Central memory CD8-positive, alpha-beta T cell (primary cell): ENCODE measurements at regions not wholly inside any gene's neighbourhood (a gene's known extent, or its start where the extent isn't known, plus 50 kb on each side); places are given as distances from the start of the nearest gene placed in this dataset.
"Not testable (repeated sequence)": the region's sequence is repeated elsewhere in the genome, so short reads cannot be mapped to it uniquely, and the experiment has no call there.

Experiments
- ATAC-seq: fragments of 150-1000 bp; cut with Tn5 transposase; replicated peaks from 2 replicates; pipeline ENCODE4 v1.10.0; 2022; ENCODE audit warnings: mild to moderate bottlenecking, moderate FRiP score, moderate number of reproducible peaks; ENCODE audit not compliant: poor library complexity, severe bottlenecking; ENCODE audit errors: extremely low read depth
- DNase-seq, 2 donors: peaks; one replicate each; pipeline ENCODE4 v3.0.0; 2021; ENCODE audit warnings: low spot score in 2 of 2
- H3K27ac Mint-ChIP-seq: one replicate; pipeline ENCODE4 v1.8.0; 2022; ENCODE audit warnings: low read depth, mild to moderate bottlenecking, moderate library complexity, mixed read lengths
- H3K27me3 Mint-ChIP-seq: one replicate; pipeline ENCODE4 v1.8.0; 2022; ENCODE audit warnings: mixed read lengths
- H3K36me3 Mint-ChIP-seq: one replicate; pipeline ENCODE4 v1.8.0; 2022; ENCODE audit warnings: mild to moderate bottlenecking, moderate library complexity, mixed read lengths; ENCODE audit not compliant: insufficient read depth
- H3K4me1 Mint-ChIP-seq: one replicate; pipeline ENCODE4 v1.8.0; 2022; ENCODE audit warnings: mixed read lengths
- H3K4me3 Mint-ChIP-seq: one replicate; pipeline ENCODE4 v1.8.0; 2022; ENCODE audit warnings: mild to moderate bottlenecking, moderate library complexity, mixed read lengths
- H3K9me3 Mint-ChIP-seq: one replicate; pipeline ENCODE4 v1.8.0; 2022; ENCODE audit warnings: mixed read lengths

DNA sequence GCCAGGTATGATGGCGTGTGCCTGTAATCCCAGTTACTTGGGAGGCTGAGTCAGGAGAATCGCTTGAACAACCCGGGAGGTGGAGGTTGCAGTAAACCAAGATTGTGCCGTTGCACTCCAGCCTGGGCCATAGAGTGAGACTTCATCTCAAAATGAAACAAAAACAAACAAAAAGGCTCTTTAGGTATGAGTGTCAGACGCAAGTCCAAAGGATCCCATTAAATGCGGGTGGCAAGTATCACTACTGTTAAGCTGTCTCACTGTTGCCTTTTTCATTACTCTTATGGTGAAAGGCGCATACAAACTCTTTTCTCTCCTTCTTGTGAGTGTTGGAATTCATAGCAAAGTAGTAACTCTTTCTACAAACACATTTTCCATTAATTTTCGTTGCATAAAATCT, 688.5 kb upstream of the CHD1 start:
- no peak overlapping the region for H3K4me3 Mint-ChIP-seq
- DNase-seq (no peak), ATAC-seq (no peak)
- H3K9me3 Mint-ChIP-seq = peaks cover 14% of the 10 kb centered on the region
- H3K27ac Mint-ChIP-seq = no peak overlapping the region
- H3K4me1 Mint-ChIP-seq = no peaks in the 10 kb centered on the region
- no peaks in the 10 kb centered on the region for H3K36me3 Mint-ChIP-seq
- H3K27me3 Mint-ChIP-seq = no peaks in the 10 kb centered on the region

DNA sequence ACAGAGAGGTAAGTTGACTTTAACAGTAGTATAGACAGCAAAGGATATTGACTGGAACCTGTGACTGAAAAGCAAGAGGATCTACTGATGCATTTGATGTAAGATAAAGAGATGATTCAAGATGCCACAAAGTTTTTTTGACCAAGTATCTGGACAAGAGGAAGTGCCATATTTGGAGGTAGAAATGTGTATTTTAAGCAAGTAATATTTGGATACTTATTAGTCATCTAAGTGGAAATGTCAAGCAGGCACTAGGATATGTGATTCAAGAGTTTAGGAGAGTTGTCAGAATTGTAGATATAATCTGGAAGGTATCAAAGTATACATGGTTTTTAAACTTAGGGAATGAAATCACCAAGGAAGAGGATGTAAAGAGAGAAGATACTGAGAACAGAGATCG, 686.1 kb upstream of the CHD1 start:
- ATAC-seq (no peak), DNase-seq (no peak)
- Mint-ChIP-seq H3K27ac (no peak overlapping the region), H3K4me3 (no peak overlapping the region), H3K36me3 (no peaks in the 10 kb centered on the region), H3K4me1 (no peaks in the 10 kb centered on the region), H3K27me3 (no peaks in the 10 kb centered on the region), H3K9me3 (peaks cover 14% of the 10 kb centered on the region)

DNA sequence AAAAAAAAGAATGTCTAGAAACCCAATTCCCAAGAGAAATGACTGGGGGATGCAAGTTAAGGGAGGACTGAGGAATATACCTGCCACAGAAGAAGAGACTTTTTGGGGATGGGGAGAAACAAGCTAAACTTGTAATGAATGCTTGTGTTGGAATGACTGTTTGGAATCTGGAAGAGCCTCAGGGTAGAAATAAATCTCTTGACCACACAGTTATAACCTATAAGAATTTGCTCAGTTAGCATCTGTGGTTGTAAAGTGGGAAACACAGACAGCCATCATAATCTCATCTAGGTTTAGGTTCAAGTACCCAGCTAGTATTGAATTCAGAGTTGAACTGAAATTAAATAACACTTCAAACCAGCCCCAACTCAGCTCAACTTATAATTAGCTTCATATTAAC, 678.3 kb upstream of the CHD1 start:
- no peaks in the 10 kb centered on the region for H3K27me3 Mint-ChIP-seq
- no peak for DNase-seq
- no peak overlapping the region for H3K27ac Mint-ChIP-seq

DNA sequence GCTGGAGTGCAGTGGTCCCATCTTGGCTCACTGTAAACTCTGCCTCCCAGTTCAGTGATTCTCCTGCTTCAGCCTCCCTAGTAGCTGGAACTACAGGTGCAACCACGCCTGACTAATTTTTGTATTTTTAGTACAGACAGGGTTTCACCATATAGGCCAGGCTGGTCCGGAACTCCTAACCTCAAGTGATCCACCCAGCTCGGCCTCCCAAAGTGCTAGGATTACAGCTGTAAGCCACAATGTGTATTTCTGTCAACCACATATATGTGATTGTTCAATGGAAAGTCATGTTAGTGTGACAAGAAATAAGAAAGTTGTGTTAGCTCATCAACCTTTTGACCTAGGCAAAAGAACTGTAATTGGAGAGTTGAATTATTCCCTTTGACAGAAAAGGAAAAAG, 677.1 kb upstream of the CHD1 start:
- H3K4me3 Mint-ChIP-seq = no peak overlapping the region
- H3K4me1 Mint-ChIP-seq = no peaks in the 10 kb centered on the region
- DNase-seq (no peak), ATAC-seq (no peak)
- H3K27ac Mint-ChIP-seq = no peak overlapping the region
- H3K27me3 Mint-ChIP-seq = no peaks in the 10 kb centered on the region
- H3K9me3 Mint-ChIP-seq = peaks cover 13% of the 10 kb centered on the region
- H3K36me3 Mint-ChIP-seq = no peaks in the 10 kb centered on the region

More for the DNA sequence above, 678.3 kb upstream of the CHD1 start:
- no peak overlapping the region for H3K4me3 Mint-ChIP-seq
- H3K9me3 Mint-ChIP-seq = peaks cover 6% of the 10 kb centered on the region
- H3K4me1 Mint-ChIP-seq = no peaks in the 10 kb centered on the region
- H3K36me3 Mint-ChIP-seq = no peaks in the 10 kb centered on the region
- no peak for ATAC-seq

DNA sequence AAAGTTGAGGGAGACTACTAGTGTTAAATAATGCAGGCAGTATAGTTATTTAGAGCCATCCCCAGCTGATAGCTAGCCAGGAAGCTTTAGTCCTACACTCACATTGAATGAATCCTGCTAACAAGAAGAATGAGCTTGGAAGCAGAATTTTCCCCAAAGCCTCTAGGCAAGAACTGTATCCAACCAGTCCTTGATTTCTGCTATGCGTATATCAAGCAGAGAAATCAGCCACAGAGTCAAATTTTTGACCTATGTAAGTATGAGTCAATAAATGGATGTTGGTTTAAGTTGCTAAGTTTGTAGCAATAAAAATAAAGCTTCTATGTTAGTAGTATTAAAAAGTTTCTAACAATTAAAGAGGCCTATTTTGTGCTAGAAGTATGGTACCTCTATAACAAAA, 672.1 kb upstream of the CHD1 start:
- Mint-ChIP-seq H3K27me3 (no peaks in the 10 kb centered on the region), H3K4me1 (no peaks in the 10 kb centered on the region), H3K9me3 (peaks cover 13% of the 10 kb centered on the region), H3K27ac (no peak overlapping the region), H3K4me3 (no peak overlapping the region), H3K36me3 (peaks cover 2% of the 10 kb centered on the region)
- DNase-seq (no peak), ATAC-seq (no peak)

DNA sequence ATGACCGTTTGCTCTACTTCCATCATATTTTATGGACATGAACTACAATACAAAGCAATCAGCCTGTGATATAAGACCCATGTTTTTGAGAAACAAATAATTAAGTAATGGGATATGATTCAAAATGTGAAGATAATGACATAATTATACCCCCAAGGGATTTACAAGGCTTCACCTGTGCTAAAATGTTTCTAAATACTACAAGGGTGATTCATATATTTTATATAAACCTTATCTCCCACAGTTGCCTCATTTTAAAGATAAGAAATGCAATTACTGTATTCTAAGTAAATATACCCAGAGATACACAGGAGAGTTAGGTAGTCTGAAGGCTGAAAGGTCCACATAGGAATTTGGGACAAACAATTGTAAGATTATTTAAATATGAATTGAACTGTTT, 662.0 kb upstream of the CHD1 start:
- DNase-seq (no peak), ATAC-seq (no peak)
- Mint-ChIP-seq H3K9me3 (peaks cover 15% of the 10 kb centered on the region), H3K4me3 (no peak overlapping the region), H3K27ac (no peak overlapping the region), H3K27me3 (no peaks in the 10 kb centered on the region), H3K4me1 (no peaks in the 10 kb centered on the region), H3K36me3 (no peaks in the 10 kb centered on the region)

DNA sequence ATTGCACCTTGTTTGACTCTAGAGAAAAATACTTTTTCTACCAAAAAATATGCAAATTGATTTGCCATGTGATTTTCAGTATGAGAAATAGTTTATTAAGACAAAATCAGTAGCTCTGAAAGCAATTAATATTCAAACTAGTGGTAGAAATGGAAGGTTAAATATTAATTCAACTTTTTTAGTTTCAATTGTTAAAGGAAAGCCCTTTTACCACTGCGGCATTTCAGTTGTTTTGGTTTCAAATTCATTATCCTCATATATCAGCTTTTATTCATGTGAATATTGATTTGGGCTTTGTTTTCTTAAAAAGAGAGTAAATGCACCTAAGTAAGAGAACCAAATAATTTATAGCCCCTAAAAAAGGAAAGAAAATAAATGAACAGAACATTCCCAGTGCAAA, 660.6 kb upstream of the CHD1 start:
- Mint-ChIP-seq H3K9me3 (peaks cover 9% of the 10 kb centered on the region), H3K4me3 (no peak overlapping the region), H3K27me3 (no peaks in the 10 kb centered on the region), H3K36me3 (no peaks in the 10 kb centered on the region), H3K4me1 (no peaks in the 10 kb centered on the region), H3K27ac (no peak overlapping the region)
- no peak for DNase-seq
- ATAC-seq = no peak

DNA sequence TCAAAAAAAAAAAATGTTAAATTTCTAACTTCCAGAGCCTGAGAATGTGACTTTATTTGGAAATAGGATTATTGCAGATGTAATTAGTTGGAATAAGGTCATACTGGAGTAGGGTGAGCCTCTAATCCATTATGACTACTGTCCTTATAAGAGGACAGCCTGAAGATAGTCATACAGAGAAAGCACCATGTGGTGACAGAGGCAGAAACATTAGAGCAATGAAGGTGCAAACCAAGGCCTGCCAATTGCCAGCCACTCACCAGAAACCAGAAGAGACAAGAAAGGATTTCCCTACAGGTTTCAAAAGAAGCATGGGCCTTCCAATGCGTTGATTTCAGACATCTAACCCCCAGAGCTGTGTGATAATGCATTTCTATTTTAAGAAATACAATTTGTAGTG, 659.2 kb upstream of the CHD1 start:
- Mint-ChIP-seq H3K4me1 (no peaks in the 10 kb centered on the region), H3K9me3 (peaks cover 6% of the 10 kb centered on the region), H3K27me3 (no peaks in the 10 kb centered on the region), H3K36me3 (no peaks in the 10 kb centered on the region), H3K4me3 (no peak overlapping the region), H3K27ac (no peak overlapping the region)
- DNase-seq = no peak
- ATAC-seq = no peak

DNA sequence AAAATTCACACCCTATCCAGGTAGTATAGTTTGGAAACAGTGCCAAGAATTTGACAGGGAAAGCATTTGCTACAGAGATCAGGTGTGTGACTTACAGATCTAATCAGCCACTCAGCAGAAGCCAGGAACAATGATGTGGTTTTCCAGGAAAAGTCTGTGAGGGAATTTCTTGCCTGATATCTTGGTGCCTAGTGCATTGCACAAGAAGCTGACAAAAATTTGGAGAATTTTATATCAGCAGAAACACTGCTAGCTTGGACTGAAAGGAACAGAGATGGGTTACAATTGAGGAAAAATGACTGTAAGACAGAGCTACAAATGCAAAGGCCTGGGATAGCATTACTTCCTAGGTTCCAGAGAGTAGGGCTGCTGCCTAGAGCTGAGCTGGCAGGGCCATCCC, 658.1 kb upstream of the CHD1 start:
- no peaks in the 10 kb centered on the region for H3K36me3 Mint-ChIP-seq
- no peak overlapping the region for H3K4me3 Mint-ChIP-seq
- no peaks in the 10 kb centered on the region for H3K4me1 Mint-ChIP-seq
- DNase-seq (no peak), ATAC-seq (no peak)
- no peaks in the 10 kb centered on the region for H3K27me3 Mint-ChIP-seq
- H3K9me3 Mint-ChIP-seq = no peaks in the 10 kb centered on the region
- H3K27ac Mint-ChIP-seq = no peak overlapping the region

DNA sequence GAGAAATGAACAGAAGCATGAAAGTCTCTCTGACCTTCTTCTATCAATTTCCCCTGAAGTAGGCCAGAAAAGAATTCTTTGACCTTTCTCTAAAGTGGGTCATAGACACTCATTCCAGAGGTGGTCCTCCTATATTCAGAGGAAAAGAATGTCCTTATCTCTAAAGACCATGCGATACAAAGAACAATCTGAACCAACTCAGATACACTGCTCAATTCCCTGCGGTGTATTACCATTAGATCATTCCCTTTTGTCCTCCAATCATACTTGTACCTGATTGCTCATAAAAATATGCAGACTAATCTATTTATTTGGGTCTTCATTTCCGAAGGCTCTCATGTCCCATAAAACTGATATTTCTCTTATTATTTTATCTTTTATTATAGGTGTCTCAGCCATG, 652.4 kb upstream of the CHD1 start:
- not testable (repeated sequence) for H3K4me3 Mint-ChIP-seq, H3K9me3 Mint-ChIP-seq, H3K27ac Mint-ChIP-seq, H3K27me3 Mint-ChIP-seq, ATAC-seq, H3K4me1 Mint-ChIP-seq, H3K36me3 Mint-ChIP-seq, DNase-seq

DNA sequence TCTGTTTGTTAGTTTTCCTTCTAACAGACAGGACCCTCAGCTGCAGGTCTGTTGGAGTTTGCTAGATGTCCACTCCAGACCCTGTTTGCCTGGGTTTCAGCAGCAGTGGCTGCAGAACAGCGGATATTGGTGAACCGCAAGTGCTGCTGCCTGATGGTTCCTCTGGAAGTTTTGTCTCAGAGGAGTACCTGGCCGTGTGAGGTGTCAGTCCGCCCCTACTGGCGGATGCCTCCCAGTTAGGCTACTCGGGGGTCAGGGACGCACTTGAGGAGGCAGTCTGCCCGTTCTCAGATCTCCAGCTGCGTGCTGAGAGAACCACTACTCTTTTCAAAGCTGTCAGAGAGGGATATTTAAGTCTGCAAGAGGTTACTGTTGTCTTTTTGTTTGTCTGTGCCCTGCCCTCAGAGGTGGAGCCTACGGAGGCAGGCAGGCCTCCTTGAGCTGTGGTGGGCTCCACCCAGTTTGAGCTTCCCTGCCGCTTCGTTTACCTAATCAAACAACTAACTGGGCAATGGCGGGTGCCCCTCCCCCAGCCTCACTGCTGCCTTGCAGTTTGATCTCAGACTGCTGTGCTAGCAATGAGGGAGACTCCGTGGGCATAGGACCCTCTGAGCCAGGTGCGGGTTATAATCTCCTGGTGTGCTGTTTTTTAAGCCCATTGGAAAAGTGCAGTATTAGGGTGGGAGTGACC, 634.3 kb upstream of the CHD1 start:
- not testable (repeated sequence) for H3K36me3 Mint-ChIP-seq, H3K4me1 Mint-ChIP-seq, DNase-seq, ATAC-seq, H3K4me3 Mint-ChIP-seq, H3K27ac Mint-ChIP-seq, H3K27me3 Mint-ChIP-seq, H3K9me3 Mint-ChIP-seq

DNA sequence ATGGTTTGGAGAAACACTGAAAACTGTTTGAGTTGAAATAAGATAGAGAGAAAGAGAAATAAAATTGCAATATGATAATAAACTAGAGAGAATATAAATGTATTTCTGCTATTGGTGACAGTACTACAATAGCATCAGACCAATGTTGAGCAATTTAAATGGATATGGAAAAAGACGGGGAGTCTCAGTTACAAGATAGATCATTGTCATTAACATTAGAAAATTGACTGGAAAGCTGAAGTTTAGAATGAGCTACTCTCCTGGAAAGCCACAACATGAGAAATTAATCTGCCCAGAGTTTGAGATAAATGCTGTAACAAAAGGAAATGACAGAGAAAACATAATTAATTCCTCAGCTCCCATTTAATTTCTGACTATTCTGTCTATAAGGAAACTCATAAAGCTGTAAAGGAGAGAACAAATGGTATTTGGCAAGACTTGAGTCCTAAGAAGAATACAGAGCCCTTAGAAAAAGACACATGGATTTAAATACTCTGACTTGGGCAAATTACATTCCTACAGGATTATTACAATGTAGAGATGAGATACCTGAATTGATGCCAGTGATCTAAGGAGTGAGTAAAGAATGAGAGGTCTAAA, 624.5 kb upstream of the CHD1 start:
- H3K4me3 Mint-ChIP-seq = no peak overlapping the region
- H3K27me3 Mint-ChIP-seq = no peaks in the 10 kb centered on the region
- no peak for DNase-seq
- no peaks in the 10 kb centered on the region for H3K36me3 Mint-ChIP-seq
- no peaks in the 10 kb centered on the region for H3K4me1 Mint-ChIP-seq
- H3K27ac Mint-ChIP-seq = no peak overlapping the region
- peaks cover 6% of the 10 kb centered on the region for H3K9me3 Mint-ChIP-seq
- ATAC-seq = no peak

DNA sequence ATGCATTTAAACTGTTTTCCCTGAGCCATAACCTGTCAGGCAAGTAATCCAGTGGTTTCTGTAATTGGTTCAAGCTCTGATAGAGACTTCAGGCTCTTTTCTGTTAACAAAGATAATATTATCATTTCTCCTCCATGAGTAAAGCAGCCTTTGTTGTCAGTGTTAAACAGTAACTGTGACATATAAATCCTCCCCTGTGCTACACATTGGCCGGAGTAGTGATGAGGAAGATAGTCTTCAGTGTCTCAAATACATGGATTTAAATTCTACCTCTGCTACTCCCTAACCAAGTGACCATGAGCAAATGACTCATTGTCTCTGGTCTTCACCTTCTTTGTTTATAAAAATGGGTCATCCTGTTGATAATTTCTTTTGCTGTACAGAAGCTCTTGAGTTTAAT, 615.5 kb upstream of the CHD1 start:
- H3K4me1 Mint-ChIP-seq = no peaks in the 10 kb centered on the region
- H3K27me3 Mint-ChIP-seq = no peaks in the 10 kb centered on the region
- ATAC-seq = no peak
- no peak overlapping the region for H3K4me3 Mint-ChIP-seq
- no peaks in the 10 kb centered on the region for H3K36me3 Mint-ChIP-seq
- H3K9me3 Mint-ChIP-seq = peaks cover 6% of the 10 kb centered on the region
- H3K27ac Mint-ChIP-seq = no peak overlapping the region
- DNase-seq = no peak
